HCEC 1CT (cell line): ENCODE measurements at regions not wholly inside any gene's neighbourhood (a gene's known extent, or its start where the extent isn't known, plus 50 kb on each side); places are given as distances from the start of the nearest gene placed in this dataset.
"Not testable (repeated sequence)": the region's sequence is repeated elsewhere in the genome, so short reads cannot be mapped to it uniquely, and the experiment has no call there.

Source experiments
- DNase-seq: peaks from one replicate; pipeline ENCODE4 v3.0.0-alpha.2; 2017

DNA sequence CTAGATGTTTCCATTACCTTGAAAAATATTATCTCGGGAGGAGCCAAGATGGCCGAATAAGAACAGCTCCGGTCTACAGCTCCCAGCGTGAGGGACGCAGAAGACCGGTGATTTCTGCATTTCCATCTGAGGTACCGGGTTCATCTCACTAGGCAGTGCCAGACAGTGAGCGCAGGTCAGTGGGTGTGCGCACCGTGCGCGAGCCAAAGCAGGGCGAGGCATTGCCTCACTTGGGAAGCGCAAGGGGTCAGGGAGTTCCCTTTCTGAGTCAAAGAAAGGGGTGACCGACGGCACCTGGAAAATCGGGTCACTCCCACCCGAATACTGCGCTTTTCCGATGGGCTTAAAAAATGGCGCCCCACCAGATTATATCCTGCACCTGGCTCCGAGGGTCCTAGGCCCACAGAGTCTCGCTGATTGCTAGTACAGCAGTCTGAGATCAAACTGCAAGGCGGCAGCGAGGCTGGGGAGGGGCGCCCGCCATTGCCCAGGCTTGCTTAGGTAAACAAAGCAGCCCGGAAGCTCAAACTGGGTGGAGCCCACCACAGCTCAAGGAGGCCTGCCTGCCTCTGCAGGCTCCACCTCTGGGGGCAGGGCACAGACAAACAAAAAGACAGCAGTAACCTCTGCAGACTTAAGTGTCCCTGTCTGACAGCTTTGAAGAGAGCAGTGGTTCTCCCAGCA is 367.8 kb downstream of the NR2F1-AS1 start:
- not testable (repeated sequence) for DNase-seq

DNA sequence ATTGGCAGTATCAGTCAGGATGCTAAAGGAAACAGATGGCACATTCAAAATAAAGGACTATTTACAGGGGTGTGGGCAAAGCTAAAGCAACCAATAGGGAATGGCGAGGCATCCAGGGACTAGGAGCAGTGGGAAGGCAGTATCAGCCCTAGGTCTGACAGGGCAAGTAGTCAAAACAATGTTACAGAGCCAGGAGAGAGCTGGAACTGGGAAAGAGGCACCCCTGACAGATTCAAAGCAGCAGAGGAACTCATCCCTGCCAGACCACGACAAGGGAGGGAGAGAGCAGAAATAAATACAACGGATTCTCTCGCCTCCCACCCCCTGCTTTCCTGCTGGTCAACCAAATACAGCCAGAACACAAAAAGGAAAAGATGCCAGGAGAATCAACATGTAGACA is 371.5 kb downstream of the NR2F1-AS1 start:
- DNase-seq: no peak

DNA sequence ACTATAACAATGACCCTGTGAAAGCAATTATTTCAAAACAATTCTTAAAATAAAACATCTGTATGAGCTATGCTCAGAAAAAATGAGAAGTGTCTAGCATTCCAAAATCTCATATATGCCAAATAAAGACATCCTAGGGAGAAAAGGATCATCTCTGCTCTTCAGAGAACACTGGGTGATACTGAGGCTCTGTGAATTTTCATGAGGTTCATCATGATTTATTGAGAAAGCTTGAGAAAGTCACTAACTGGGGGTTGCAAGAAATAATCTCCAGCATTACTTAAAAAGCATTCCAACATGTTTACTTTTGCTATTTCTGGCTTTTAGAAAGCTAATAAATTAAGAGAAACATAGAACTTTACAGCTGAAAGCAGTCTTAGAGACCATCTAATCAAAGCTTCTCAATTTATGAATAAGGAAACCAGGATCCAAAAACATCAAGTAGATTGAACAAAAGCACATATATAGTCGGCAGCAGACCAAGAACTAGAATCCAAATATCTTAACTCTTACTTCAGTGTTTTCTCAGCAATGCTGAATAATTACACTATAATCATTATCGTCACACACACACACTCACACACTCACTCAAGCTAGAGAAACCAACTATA is 372.8 kb downstream of the NR2F1-AS1 start:
- peak; percentile 28 for DNase-seq

- DNase-seq: no peak
Observed at GRCh38 chr5:93206203-93206602, 374.8 kb downstream of the NR2F1-AS1 start.

GRCh38 chr5:93201061-93201460 is 380.0 kb downstream of the NR2F1-AS1 start:
- no peak for DNase-seq

DNA sequence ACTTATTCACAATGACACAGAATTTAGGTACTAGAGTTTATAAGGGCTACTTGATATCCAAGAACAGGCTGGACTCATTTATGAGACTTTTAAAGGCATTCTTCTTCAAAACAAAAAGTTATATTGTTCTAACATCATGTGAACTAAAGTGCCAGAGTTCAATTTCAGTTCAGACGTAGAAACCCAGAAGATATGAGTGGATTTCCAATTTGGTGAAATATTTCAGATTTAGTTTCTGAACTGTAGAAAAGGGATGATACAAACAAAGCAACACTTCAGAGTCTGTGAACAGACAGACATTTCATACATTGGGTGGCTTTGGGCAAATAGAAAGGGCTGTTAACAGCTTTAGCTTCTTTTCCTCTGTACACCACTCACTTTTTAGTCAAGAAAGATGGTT is 384.0 kb downstream of the NR2F1-AS1 start:
- DNase-seq: no peak

DNA sequence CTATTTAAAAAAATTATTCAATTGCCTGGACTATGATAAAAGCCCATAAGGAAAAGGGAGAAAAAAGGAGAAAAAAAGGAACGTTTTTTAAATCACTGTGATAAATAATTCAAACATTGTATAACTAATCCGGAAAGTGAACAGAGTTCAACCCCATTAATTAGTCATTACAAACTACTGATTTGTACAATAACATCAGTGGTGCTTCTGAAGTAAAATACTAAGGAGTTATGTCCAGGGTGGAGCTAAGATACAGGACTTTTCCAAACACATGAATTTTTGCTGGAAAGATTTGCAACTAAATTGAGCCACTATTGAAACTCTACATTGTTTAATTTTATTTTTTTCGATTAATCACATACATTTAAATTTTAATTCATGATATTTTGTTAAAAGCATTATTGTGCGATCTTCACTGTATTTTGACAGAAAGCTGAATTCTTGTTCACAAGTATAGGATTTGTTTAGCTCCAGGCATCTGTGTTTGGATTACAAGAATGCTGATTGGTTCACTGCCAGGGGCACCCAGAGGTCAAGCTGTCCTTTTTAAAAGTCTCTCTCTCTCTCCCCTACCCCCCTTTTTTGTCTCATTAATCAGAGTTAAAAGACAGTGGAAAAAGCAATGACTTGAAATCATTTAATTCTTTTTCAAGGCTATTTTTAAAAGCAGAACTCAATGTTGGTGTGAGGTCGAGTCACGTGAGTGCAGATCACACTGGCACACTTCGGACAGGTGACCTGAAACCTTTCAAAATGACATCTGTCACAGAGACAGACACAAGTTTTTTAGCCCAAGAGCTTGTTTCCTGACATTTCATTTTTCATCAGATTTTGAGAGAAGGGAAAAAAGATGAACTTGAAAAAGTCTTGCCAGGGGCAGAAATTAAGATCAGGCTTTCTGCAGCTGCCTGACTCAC is 387.3 kb downstream of the NR2F1-AS1 start:
- DNase-seq: peak; percentile 25

GRCh38 chr5:93192683-93193082 is 388.3 kb downstream of the NR2F1-AS1 start:
- DNase-seq: no peak

GRCh38 chr5:93192087-93192486 is 388.9 kb downstream of the NR2F1-AS1 start:
- peak; percentile 98 for DNase-seq

- DNase-seq: peak; percentile 46
Observed at GRCh38 chr5:93191035-93191817, 389.8 kb downstream of the NR2F1-AS1 start.

DNA sequence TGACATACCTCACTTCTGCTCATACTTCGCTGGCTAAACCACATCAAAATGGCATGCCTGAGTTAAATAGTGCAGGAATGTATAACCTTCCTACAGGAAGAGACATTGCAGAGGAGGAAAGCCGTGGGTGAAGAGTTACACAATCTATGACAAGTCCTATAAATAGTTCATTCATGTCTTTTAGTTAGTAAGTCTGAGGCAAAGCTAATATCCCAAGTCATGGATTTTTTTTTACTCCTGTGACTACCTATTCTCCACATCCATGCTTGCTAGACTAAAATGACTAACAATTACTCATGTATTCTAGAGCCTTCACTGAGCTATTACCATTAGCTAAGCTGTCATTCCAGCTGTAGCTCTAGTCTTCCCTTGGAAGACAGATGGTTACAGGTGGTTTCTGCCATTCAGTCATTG is 391.3 kb downstream of the NR2F1-AS1 start:
- peak; percentile 99 for DNase-seq

GRCh38 chr5:93188876-93189485 is 392.0 kb downstream of the NR2F1-AS1 start:
- DNase-seq: no peak

DNA sequence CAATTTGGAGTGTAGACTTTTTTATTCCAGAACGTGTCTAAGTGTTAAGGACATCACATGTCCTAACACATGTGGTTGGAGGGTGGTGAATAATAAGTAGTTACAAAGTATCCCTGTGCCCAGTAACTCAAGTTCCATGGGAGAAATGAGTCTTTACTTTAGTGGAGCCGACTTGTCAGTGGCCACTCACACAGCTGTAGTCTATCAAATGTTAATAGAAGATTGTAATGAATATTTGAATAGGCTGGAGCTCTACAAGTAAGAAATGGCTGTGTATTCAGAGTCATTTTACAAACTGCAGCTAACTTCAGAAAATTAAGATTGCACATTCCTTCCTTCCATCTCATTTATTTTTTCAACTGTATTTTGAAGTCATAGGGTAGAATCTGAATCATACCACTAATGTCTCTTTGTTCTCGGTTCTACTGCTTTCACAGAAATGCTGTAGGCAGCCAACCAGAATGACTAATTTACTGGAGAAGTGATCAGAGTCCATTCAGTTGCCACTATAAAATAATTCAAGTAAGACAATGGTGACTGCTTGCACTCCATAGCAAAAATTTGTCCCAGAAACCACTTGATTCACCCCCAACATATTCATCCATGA is 394.8 kb downstream of the NR2F1-AS1 start:
- DNase-seq: peak; percentile 80

DNA sequence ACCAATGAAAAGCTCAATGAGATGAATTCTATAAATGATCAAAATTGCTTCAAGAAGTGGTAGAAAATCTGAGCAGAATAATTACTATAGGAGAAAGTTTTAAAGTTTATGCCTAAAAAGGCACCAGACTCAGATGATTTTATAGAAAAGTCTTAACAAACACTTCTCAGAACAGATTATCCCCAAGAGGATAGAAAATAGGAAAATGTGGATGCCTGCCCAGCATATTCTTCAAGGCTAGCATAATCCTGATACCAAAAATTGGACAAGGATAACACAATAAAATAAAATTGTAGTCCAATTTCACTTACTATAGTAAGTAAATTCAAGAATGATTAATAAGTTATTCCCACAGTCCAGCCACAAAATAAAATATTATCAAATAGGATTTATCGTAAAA is 397.0 kb downstream of the NR2F1-AS1 start:
- DNase-seq: no peak

GRCh38 chr5:93179466-93179865 is 401.6 kb downstream of the NR2F1-AS1 start:
- DNase-seq: no peak

DNA sequence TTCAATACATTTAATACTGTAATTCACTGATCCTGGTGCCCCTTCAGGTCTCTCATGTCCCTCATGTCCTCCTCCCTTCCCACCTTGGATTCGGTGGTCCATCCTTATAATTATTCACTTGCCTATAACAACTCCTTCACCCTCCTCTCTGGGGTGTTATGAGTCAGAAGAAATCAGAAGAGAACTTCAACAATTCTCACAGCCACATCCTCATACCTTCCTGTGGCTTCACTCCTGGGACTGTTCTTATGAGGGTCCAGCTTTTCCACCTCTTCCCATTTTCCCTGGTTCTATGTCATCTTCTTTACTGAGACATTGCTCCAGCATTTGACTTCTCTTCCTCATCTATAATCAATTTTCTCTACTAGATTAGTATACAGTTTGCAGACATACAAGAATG is 406.1 kb downstream of the NR2F1-AS1 start:
- DNase-seq: no peak

DNA sequence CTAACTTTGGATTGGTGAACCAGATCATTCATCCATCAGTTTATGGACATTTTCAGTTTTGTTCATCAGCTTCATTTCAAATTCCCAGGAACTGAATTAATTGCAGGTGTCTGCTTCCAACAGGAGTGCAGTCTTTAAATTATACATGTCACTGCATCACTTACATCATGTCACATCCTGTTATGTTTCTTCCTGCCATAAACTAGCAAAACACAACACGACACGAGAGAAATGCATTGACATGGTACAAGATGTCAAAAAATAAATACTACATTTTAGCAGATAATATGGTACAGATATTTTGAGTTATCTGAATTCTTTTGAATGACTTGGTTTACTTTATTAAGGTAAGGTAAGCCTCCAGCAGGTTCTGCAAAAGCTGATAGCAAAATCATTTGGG is 415.5 kb downstream of the NR2F1-AS1 start:
- no peak for DNase-seq

DNA sequence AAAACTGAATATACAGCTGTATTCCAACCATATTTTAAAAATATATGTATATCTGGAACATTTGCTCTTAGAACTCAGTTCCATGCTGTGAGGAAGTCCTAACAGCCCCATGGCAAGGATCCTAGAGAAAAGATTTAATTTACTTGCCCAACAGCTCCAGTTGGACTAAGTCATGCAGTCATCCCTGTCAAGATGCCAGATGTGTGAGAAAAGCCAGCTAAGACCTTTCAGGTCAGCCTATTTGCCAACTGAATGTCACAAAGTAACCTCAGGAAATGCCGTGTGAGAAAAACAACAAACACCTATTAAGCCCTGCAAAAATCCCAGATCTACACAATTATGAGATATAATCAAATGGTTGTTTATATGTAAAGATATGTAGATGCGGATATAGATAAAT is 416.3 kb downstream of the NR2F1-AS1 start:
- peak; percentile 88 for DNase-seq

GRCh38 chr5:93163010-93163663 is 417.9 kb downstream of the NR2F1-AS1 start:
- DNase-seq: peak; percentile 96

GRCh38 chr5:93161661-93162654 is 419.1 kb downstream of the NR2F1-AS1 start:
- peak; percentile 68 for DNase-seq
